ENCODE measurements at regions not wholly inside any gene's neighbourhood (a gene's known extent, or its start where the extent isn't known, plus 50 kb on each side); places are given as distances from the start of the nearest gene placed in this dataset.

DNA sequence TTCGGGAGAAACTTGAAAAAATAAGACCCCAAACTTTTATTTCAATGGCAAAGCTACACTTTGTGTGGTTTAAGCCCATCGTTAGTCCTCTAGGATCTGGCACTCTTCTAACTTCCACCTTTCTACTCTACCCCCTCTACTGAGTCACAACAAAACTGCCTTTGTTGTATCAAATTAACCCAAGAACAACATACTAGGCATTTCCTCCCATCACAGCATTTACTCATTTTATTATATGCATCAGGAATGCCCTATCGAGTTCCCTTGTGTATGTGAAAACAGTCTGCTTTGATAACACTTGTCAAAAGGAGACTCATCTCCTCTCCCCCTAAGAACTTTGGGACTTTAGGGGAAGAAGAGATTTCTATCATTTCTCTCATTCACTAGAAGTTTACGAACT is 158.9 kb upstream of the FREM1 start (continued):
- TF ChIP-seq, protein P1, sequence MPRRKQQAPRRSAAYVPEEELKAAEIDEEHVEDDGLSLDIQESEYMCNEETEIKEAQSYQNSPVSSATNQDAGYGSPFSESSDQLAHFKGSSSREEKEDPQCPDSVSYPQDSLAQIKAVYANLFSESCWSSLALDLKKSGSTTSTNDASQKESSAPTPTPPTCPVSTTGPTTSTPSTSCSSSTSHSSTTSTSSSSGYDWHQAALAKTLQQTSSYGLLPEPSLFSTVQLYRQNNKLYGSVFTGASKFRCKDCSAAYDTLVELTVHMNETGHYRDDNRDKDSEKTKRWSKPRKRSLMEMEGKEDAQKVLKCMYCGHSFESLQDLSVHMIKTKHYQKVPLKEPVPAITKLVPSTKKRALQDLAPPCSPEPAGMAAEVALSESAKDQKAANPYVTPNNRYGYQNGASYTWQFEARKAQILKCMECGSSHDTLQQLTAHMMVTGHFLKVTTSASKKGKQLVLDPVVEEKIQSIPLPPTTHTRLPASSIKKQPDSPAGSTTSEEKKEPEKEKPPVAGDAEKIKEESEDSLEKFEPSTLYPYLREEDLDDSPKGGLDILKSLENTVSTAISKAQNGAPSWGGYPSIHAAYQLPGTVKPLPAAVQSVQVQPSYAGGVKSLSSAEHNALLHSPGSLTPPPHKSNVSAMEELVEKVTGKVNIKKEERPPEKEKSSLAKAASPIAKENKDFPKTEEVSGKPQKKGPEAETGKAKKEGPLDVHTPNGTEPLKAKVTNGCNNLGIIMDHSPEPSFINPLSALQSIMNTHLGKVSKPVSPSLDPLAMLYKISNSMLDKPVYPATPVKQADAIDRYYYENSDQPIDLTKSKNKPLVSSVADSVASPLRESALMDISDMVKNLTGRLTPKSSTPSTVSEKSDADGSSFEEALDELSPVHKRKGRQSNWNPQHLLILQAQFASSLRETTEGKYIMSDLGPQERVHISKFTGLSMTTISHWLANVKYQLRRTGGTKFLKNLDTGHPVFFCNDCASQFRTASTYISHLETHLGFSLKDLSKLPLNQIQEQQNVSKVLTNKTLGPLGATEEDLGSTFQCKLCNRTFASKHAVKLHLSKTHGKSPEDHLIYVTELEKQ (tag by site-specific recombination; IDR thresholded peaks at IDR 0.05; ENCODE audit: borderline replicate concordance): no peak
- TF ChIP-seq ZNF302 (tag by site-specific recombination; IDR thresholded peaks at IDR 0.05; ENCODE audit: low read depth) (no peak), ZNF791 (tag by site-specific recombination; IDR thresholded peaks at IDR 0.05) (no peak)

GRCh38 chr9:15068261-15068660 is 158.0 kb upstream of the FREM1 start:
- Histone ChIP-seq H3K9me3 (ENCODE audit: control insufficient read depth, insufficient read depth, low read depth, low read length) (no peaks in the 10 kb centered on the region), H3K4me3 (ENCODE audit: low read depth, low read length) (no peak overlapping the region), H3K36me3 (ENCODE audit: control insufficient read depth in 2 of 2, insufficient read depth in 1 of 2, low read length in 2 of 2) (no peaks in the 10 kb centered on the region), H3K4me1 (ENCODE audit: control insufficient read depth, insufficient read depth, low read length) (no peaks in the 10 kb centered on the region), H3K27ac (ENCODE audit: extremely low read depth, low read depth, low read length) (no peak overlapping the region)
- ChIA-PET CTCF (interaction anchor here (0.7 kb wide), 1 partner anchor 28 kb away, joined by 6 read pairs; no protein-coding TSS in a partner anchor), POLR2A (no interaction called here)
- no peak for TF ChIP-seq ZSCAN30 (tag by site-specific recombination; IDR thresholded peaks at IDR 0.05)
- TF ChIP-seq ZBTB26 (tag by site-specific recombination; optimal IDR thresholded peaks at IDR 0.05): no peak

DNA sequence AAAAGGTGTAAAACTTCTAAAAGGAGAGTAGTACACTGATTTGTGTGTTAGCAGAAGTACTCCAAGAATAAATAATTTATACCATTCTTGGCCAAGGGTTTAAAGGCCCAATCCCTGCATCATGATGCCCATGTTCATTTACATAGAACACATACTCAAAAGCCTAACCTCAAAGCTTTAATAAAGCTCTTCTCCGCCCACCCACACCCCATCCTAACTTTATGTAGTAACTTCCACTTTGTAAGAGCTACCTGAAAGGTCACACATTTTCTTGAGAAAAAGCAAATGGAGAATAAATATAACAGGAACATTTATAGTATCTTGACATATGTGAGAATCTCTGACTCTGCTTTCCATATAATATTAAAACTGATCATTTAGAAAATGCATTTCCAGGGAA is 148.8 kb upstream of the FREM1 start:
- H3K4me3 ChIP-seq (ENCODE audit: low read depth, low read length): no peak overlapping the region
- H3K9me3 ChIP-seq (ENCODE audit: control insufficient read depth, insufficient read depth, low read depth, low read length): no peaks in the 10 kb centered on the region
- H3K4me1 ChIP-seq (ENCODE audit: control insufficient read depth, insufficient read depth, low read length): no peaks in the 10 kb centered on the region
- H3K27ac ChIP-seq (ENCODE audit: extremely low read depth, low read depth, low read length): no peak overlapping the region
- CTCF ChIA-PET: interaction anchor here (0.5 to 1.2 kb wide), 2 partner anchors 51 to 76 kb away, joined by 3 to 5 read pairs; no protein-coding TSS in a partner anchor
- TF ChIP-seq ZFP3 (tag by site-specific recombination; IDR thresholded peaks at IDR 0.05; ENCODE audit: low read depth) (no peak), ZNF677 (tag by site-specific recombination; IDR thresholded peaks at IDR 0.05) (no peak), ZFP41 (tag by site-specific recombination; IDR thresholded peaks at IDR 0.05; ENCODE audit: borderline replicate concordance) (no peak)
- POLR2A ChIA-PET: no interaction called here
- no peaks in the 10 kb centered on the region for H3K36me3 ChIP-seq (ENCODE audit: control insufficient read depth in 2 of 2, insufficient read depth in 1 of 2, low read length in 2 of 2)

DNA sequence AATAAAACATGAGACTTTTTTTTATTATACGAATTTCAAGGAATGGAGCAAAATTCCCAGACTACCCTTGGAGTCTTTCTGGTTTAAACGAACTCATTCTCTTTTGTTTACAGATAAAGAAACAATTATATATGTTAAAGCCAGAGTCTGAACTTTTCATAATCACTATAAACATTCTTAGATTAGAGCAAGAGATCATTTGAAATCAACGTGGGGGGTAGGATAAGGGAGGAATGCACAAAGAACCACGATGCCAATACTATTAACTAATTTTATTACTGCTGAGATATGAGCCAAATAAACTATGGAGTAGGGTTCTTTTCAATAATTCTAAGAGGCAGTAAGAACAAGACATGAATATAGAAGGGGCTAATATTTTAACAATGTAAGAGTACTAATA is 148.0 kb upstream of the FREM1 start:
- CTCF ChIA-PET: no interaction called here
- H3K4me3 ChIP-seq (ENCODE audit: low read depth, low read length): no peak overlapping the region
- no peaks in the 10 kb centered on the region for H3K4me1 ChIP-seq (ENCODE audit: control insufficient read depth, insufficient read depth, low read length)
- no peak overlapping the region for H3K27ac ChIP-seq (ENCODE audit: extremely low read depth, low read depth, low read length)
- TF ChIP-seq ZNF148 (tag by site-specific recombination; IDR thresholded peaks at IDR 0.05; ENCODE audit: borderline replicate concordance): no peak
- no peak for TF ChIP-seq HOXC10 (CRISPR knock-in tag; IDR thresholded peaks at IDR 0.05)
- no peak for TF ChIP-seq YY2 (tag by site-specific recombination; IDR thresholded peaks at IDR 0.05)
- TF ChIP-seq, protein P2, sequence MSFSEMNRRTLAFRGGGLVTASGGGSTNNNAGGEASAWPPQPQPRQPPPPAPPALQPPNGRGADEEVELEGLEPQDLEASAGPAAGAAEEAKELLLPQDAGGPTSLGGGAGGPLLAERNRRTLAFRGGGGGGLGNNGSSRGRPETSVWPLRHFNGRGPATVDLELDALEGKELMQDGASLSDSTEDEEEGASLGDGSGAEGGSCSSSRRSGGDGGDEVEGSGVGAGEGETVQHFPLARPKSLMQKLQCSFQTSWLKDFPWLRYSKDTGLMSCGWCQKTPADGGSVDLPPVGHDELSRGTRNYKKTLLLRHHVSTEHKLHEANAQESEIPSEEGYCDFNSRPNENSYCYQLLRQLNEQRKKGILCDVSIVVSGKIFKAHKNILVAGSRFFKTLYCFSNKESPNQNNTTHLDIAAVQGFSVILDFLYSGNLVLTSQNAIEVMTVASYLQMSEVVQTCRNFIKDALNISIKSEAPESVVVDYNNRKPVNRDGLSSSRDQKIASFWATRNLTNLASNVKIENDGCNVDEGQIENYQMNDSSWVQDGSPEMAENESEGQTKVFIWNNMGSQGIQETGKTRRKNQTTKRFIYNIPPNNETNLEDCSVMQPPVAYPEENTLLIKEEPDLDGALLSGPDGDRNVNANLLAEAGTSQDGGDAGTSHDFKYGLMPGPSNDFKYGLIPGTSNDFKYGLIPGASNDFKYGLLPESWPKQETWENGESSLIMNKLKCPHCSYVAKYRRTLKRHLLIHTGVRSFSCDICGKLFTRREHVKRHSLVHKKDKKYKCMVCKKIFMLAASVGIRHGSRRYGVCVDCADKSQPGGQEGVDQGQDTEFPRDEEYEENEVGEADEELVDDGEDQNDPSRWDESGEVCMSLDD (tag by site-specific recombination; IDR thresholded peaks at IDR 0.05): no peak
- no peak for TF ChIP-seq ZNF660 (tag by site-specific recombination; IDR thresholded peaks at IDR 0.05)
- no peaks in the 10 kb centered on the region for H3K36me3 ChIP-seq (ENCODE audit: control insufficient read depth in 2 of 2, insufficient read depth in 1 of 2, low read length in 2 of 2)
- POLR2A ChIA-PET: no interaction called here
- H3K9me3 ChIP-seq (ENCODE audit: control insufficient read depth, insufficient read depth, low read depth, low read length): no peaks in the 10 kb centered on the region
